Ovary (tissue), 3 donors: ENCODE measurements at regions not wholly inside any gene's neighbourhood (a gene's known extent, or its start where the extent isn't known, plus 50 kb on each side); places are given as distances from the start of the nearest gene placed in this dataset.

ENCODE experiments used
- CTCF ChIP-seq, 3 donors: fragments of 450-650 bp in 2 of 3; fragments of 200-600 bp in 1 of 3; IDR thresholded peaks; one replicate each; pipeline versions ENCODE4 v1.5.1 to v1.8.0; 2016 to 2022; ENCODE audit warnings: antibody characterized with exemption in 3 of 3, mild to moderate bottlenecking in 1 of 3
- POLR2A ChIP-seq: fragments of 450-650 bp; IDR thresholded peaks from one replicate; pipeline ENCODE4 v1.6.1; 2017; ENCODE audit warnings: antibody characterized with exemption, mild to moderate bottlenecking, moderate library complexity
- donor health status: DM: no; HTN: no; CAD: no.

- TF ChIP-seq CTCF (IDR thresholded peaks at IDR 0.05) = no peak
- TF ChIP-seq POLR2A = no peak
Observed at GRCh38 chr11:129636926-129637325, 178.7 kb upstream of the TMEM45B start.
